Activated CD8-positive, alpha-beta memory T cell treated with anti-CD3 and anti-CD28 coated beads, Interleukin-2, amount 50 U/mL, for 1 hour (primary cell): ENCODE measurements at regions not wholly inside any gene's neighbourhood (a gene's known extent, or its start where the extent isn't known, plus 50 kb on each side); places are given as distances from the start of the nearest gene placed in this dataset.

ENCODE experiments used
- DNase-seq: peaks from one replicate; pipeline ENCODE4 v3.0.0-alpha.2; 2020; ENCODE audit errors: extremely low read depth

DNA sequence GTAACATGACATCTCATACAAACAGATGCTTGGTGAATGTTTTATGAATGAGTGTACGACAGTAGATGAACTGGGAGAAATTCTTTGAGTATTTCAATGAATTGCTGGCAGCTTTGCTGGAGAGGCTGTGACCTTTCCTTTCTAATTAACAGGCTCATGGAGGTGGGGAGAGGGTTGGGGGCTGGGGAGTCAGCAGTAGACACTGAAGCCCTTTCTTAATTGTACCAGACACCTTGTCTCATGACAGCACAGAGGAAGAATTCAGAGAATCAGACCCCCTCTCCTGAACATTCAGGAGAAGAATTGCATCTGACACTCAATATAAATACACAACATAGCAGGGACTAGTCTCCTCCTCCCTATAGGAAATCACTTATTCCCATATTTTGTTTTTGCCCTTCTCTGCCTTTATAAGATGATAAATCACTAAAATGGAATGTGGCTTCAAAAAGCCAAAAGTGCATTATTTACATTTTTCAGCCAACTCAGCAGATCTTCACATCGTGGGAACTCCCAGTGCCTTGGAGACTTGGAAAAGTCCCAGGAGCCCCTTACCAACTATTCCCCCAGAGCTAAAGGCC is 66.2 kb upstream of the TPM1 start:
- DNase-seq, result no peak

DNA sequence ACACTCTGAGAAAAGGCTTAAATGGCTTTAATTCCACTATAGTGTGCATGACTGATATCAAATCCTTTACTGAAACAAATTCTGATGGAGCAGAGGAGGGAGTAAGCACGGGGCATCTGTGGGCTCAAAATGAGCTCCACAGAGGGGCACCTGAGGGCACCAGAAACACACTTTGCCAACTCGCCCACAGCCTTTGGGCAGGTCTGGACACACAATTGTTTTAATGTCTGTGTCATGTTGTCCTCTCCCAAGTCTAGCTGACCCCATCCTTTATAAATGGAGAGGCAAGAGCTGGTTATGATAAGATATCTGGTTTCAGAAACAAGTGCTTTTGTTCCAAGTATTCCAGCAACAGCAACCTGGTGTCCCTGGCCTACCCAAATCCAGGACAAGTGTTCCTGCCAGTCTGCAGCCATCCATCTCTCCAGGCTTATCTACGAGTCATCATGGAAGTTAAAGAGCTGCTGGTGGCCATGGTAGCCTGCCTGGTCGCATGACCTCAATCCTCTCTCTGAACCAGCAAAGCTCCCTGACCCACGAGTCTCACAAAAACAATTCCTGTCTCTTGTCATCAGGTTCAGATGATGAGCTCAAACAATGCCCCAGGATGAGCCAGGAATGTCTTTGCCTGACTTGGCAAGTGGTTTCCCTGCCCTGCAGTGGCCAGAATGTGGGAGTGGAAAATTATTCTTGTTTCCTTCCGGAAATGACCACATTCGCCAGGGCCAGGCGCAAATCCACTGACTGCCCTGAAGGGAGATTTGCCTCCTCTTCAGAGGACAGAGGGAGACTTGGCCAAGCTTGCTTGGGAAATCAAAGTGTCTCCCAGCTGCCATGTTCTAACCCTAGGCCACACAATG is 64.4 kb upstream of the TPM1 start:
- no peak for DNase-seq

DNA sequence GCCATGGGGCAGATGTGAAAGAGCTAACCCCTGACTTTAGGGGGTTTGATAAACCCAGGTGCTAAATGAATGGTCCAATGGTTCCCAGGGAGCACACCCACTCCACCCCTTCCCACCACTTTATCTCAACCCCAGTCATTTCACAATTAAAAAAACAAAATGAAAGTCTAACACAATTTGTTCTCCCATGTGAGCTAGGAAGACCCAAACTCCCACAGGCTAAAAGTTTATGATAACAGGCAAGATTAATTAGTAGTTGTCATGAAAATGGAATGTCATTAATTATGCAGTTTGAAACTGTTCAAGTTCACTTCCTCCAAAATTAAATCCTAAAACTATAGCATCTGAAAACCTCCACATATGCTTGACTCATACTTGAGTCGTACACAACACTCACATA is 63.3 kb upstream of the TPM1 start:
- DNase-seq, result no peak

DNA sequence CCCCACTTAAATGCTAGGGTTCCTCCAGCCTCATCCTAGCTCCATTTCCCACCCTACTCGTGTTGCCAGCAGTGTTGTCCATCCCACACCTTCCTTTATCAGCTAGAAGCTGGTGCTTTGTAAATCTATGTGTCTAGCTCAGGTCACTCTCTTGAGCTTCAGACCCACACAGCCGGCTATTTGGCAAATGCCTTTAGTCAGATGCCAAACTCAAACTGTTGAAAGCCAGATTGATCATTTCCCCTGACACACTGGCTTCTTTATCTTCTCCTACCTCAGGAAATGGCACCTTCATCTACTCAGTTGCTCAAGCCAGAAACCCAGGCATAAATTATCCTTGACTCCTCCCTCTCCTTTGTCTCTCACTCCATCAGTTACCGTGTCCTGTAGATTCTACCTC is 61.5 kb upstream of the TPM1 start:
- DNase-seq, result no peak

DNA sequence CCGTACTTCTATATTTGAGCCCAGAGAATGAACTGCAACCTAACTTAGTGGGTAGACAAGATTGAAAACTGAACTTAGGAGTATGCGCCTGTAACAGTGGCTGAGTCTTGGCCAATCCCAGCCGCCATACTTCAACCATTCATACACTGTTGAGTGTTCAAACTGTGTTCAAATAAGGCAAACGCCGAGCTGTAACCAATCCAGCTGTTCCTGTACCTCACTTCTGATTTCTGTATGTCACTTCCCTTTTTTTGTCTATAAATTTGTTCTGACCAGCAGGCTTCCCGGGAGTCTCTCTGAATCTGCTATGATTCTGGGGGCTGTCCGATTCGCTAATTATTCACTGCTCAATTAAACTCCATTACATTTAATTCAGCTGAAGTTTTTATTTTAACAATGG is 58.6 kb upstream of the TPM1 start:
- DNase-seq, result no peak

DNA sequence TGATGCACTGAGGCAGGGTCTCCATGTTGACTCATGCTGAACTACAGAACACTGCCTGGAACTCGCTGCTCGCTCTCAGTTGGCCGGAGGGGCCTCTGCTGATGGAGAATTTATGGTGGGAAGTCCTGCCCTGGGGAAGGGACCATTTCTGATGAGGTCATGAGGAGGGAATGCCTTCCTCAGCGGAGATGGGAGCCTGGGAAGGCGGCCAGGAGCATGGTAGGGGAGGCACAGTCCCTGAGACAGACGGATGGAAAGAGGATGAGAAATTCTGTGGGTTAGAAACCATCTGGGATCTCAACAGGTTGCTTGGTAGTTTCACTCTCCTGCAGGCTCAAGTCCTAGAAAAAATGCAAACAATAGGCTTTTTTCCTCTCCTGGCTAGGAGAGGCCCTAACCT is 56.8 kb upstream of the TPM1 start:
- DNase-seq, result no peak

DNA sequence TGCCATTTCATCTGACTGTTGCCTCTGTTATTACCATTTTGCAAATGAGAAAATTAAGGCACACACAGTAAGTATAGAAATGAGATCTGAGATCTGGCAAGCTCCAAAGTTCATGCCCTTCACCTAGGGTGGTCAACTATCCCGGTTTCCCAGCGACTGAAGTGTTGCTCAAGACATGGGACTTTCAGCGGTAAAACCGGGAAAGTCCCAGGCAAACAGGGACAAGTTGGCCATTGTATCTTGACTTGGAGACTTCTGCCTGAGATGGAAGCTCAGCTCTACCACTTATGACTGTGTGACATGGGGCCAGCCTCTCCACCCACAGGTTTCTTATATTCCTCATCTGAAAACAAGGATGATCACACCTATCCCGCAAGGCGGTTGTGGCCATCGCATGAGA is 55.6 kb upstream of the TPM1 start:
- DNase-seq, result no peak

DNA sequence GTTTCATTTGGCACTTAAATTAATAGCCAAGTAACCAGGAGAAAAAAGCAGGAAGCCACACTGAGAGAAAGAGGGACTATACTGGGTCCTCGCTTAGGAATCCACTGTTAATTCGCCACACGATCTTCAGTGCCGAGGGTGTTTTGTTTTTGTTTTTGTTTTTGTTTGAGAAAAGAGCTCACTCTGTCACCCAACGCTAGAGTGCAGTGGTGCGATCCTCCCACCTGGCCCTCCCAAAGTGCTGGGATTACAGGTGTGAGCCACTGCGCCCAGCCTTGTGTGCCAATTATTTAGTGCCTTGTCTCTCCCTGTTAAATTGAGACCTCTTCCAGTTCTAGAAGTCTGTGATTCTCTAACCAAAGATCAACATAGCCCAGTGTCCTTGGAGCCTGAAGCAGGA is 53.8 kb upstream of the TPM1 start:
- DNase-seq, result no peak

DNA sequence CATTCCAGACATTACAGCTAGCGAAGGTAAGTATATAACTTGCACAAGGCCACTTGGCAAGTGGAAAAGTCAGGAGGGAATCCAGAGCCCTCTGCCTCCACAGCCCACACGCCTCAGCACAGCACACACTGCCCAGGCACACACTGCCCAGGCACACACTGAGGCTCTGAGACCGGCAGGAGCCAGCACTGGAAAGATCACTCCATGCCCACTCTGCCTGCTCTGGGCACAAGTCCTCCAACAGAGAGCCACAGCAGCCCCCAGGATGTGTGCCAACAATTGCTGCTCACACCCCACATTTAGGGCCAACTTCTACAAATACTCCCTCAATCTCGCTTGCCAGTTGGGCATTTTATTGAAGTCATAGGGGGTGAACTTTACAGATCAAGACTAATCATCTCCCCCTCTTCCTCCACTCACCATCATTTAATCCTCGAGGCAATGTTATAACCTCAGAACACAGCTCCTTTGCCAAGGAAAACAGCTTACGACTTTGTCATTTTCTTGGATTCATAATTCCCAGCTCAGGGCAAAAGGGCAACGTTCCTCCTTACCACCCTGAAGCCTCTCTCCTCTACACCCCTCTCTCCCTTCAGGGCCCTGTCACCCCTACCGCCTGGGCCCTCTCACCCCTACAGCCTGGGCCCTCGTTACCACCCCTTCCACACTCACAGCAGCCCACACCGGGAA is 53.0 kb upstream of the TPM1 start:
- no peak for DNase-seq

DNA sequence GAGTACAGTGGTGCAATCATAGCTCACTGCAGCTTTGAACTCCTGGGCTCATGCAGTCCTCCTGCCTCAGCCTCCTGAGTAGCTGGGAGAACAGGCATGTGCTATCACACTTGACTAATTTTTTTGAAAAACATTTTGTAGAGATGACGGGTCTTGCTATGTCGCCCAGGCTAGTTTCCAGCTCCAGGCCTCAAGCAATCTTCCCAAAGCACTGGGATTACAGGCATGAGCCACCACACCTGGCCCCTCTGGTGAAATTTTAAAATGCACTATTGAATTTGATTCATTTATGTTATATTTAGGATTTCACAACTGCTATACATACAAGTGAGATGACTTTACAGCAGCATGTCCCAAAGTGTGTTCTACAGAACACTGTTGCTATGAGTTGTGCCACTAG is 50.8 kb upstream of the TPM1 start:
- no peak for DNase-seq

DNA sequence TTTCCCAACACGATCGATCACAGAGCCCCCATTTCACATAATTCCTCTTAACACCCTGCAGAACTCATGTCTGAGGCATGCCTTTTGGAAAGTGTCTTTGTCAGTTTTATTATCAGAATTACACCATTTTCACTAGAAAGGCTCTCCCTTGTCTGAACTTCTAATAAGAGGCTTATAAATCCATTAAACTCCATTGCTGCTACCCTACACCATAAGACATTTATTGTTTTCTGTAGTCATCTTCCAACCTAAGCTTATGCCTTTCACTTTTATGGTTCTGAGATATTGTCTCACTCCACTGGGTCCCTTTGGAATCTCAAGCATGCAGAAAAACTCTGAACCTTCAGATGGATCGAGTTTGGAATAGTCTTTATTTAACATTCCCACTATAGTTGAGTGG is 50.2 kb upstream of the TPM1 start:
- no peak for DNase-seq
